H1 (cell line): ENCODE measurements at regions not wholly inside any gene's neighbourhood (a gene's known extent, or its start where the extent isn't known, plus 50 kb on each side); places are given as distances from the start of the nearest gene placed in this dataset.

Experiments used
- CTCF ChIA-PET: fragments of 300-600 bp; sonication (Branson Sonifier 250); formaldehyde crosslinking; loops from one replicate; lab custom pipeline; 2021; ENCODE audit not compliant: partially characterized antibody; lab: Charles Lee
- POLR2A ChIA-PET: fragments of 300-600 bp; sonication (Branson Sonifier 250); formaldehyde crosslinking; loops from one replicate; lab custom pipeline; 2021; ENCODE audit warnings: inconsistent platforms; ENCODE audit not compliant: partially characterized antibody; lab: Charles Lee
- DNase-seq, 2 experiments: peaks; one replicate each; pipeline versions ENCODE4 v3.0.0 to v3.0.0-alpha.2; 2010 to 2022; ENCODE audit warnings: low spot score in 2 of 2, low read depth in 1 of 2, mixed read lengths in 1 of 2
- FAIRE-seq: peaks from 2 replicates; lab custom pipeline; 2011; peaks lifted over from hg19 to GRCh38; lab: Jason Lieb, UNC
- H2AFZ ChIP-seq: 2 replicates; pipeline ENCODE4 v1.8.1; 2012; ENCODE audit warnings: low read length, inconsistent platforms
- H2AK5ac ChIP-seq: 2 replicates; pipeline ENCODE4 v1.6.1; 2013; ENCODE audit warnings: low read depth, low read length
- H2BK120ac ChIP-seq: replicated peaks from 2 replicates; pipeline ENCODE3; 2013; ENCODE audit warnings: low read depth, low read length, inconsistent platforms
- H2BK12ac ChIP-seq: 2 replicates; pipeline ENCODE4 v1.6.1; 2013; ENCODE audit warnings: low read depth, low read length
- H2BK15ac ChIP-seq: 2 replicates; pipeline ENCODE4 v1.6.1; 2013; ENCODE audit warnings: low read length
- H2BK20ac ChIP-seq: 2 replicates; pipeline ENCODE4 v1.6.1; 2013; ENCODE audit warnings: low read length
- H2BK5ac ChIP-seq: 2 replicates; pipeline ENCODE4 v1.6.1; 2013; ENCODE audit warnings: low read depth, low read length
- H3K14ac ChIP-seq: 2 replicates; pipeline ENCODE4 v1.6.1; 2013; ENCODE audit warnings: inconsistent platforms; ENCODE audit not compliant: insufficient read length
- H3K18ac ChIP-seq: 2 replicates; pipeline ENCODE4 v1.6.1; 2013; ENCODE audit warnings: low read length; ENCODE audit errors: extremely low read depth
- H3K23ac ChIP-seq: 2 replicates; pipeline ENCODE4 v1.6.1; 2013; ENCODE audit warnings: inconsistent platforms; ENCODE audit not compliant: insufficient read length
- H3K23me2 ChIP-seq: 2 replicates; pipeline ENCODE4 v1.6.1; 2013; ENCODE audit warnings: low read depth, low read length
- H3K27ac ChIP-seq: 2 replicates; pipeline ENCODE4 v1.6.1; 2011; ENCODE audit warnings: low read depth, low read length, inconsistent platforms
- H3K27me3 ChIP-seq, 4 experiments: replicated peaks in 1 of 4; 1 replicate in 1 of 4; 2 replicates in 3 of 4; pipeline versions ENCODE4 v1.6.1 to v1.8.1; 2011 to 2013; ENCODE audit warnings: low read length in 3 of 4, mild to moderate bottlenecking in 3 of 4, inconsistent platforms in 2 of 4, mixed read lengths in 2 of 4, moderate library complexity in 1 of 4; ENCODE audit not compliant: control insufficient read depth in 3 of 4, insufficient read depth in 3 of 4; ENCODE audit errors: extremely low read depth in 1 of 4
- H3K36me3 ChIP-seq, 4 experiments: 2 replicates each; pipeline versions ENCODE4 v1.6.1 to v1.8.1; 2011 to 2013; ENCODE audit warnings: mild to moderate bottlenecking in 4 of 4, low read length in 3 of 4, moderate library complexity in 2 of 4, control low read depth in 1 of 4, inconsistent platforms in 1 of 4; ENCODE audit not compliant: insufficient read depth in 4 of 4, control insufficient read depth in 2 of 4
- H3K4ac ChIP-seq: replicated peaks from 2 replicates; pipeline ENCODE3; 2013; ENCODE audit warnings: low read length, low read depth, mixed read lengths, inconsistent platforms; ENCODE audit not compliant: insufficient read length
- H3K4me1 ChIP-seq, 4 experiments: replicated peaks in 1 of 4; 1 replicate in 1 of 4; 2 replicates in 3 of 4; pipeline versions ENCODE4 v1.6.1 to v1.8.1; 2011 to 2013; ENCODE audit warnings: low read length in 3 of 4, inconsistent platforms in 2 of 4, mixed read lengths in 1 of 4; ENCODE audit not compliant: insufficient read depth in 4 of 4, control insufficient read depth in 3 of 4
- H3K4me2 ChIP-seq, 2 experiments: 2 replicates each; pipeline versions ENCODE4 v1.6.1 to v1.8.1; 2011 to 2013; ENCODE audit warnings: low read depth in 2 of 2, low read length in 2 of 2, control low read depth in 1 of 2, inconsistent platforms in 1 of 2, mild to moderate bottlenecking in 1 of 2; ENCODE audit not compliant: insufficient read depth in 1 of 2
- H3K4me3 ChIP-seq, 4 experiments: fragments of 200-600, 300-600 bp in 1 of 4; sonication (generic), shearing (Covaris generic), sonication (Bioruptor Twin) in 1 of 4; 2 replicates each; pipeline versions ENCODE4 v1.5.1 to v1.8.1; 2011 to 2016; ENCODE audit warnings: low read length in 4 of 4, low read depth in 3 of 4, control low read depth in 2 of 4, inconsistent platforms in 2 of 4, mild to moderate bottlenecking in 2 of 4, mixed read lengths in 1 of 4, moderate library complexity in 1 of 4; ENCODE audit not compliant: insufficient read depth in 2 of 4; ENCODE audit errors: extremely low read depth in 1 of 4
- H3K56ac ChIP-seq: replicated peaks from 2 replicates; pipeline ENCODE3; 2013; ENCODE audit warnings: low read depth, mild to moderate bottlenecking, mixed read lengths, low read length, inconsistent platforms; ENCODE audit not compliant: insufficient read length
- H3K79me1 ChIP-seq: 2 replicates; pipeline ENCODE4 v1.6.1; 2013; ENCODE audit warnings: low read depth, low read length, control low read depth
- H3K79me2 ChIP-seq, 2 experiments: 2 replicates each; pipeline versions ENCODE4 v1.6.1 to v1.8.1; 2012 to 2013; ENCODE audit warnings: low read length in 2 of 2, mild to moderate bottlenecking in 2 of 2, inconsistent platforms in 1 of 2; ENCODE audit not compliant: insufficient read depth in 2 of 2, control insufficient read depth in 1 of 2
- H3K9ac ChIP-seq, 4 experiments: replicated peaks in 1 of 4; 1 replicate in 1 of 4; 2 replicates in 3 of 4; pipeline versions ENCODE4 v1.6.1 to v1.8.1; 2011 to 2013; ENCODE audit warnings: low read depth in 3 of 4, low read length in 3 of 4, control low read depth in 2 of 4, mild to moderate bottlenecking in 2 of 4, moderate library complexity in 2 of 4, inconsistent platforms in 1 of 4; ENCODE audit errors: extremely low read depth in 1 of 4
- H3K9me3 ChIP-seq, 2 experiments: 2 replicates each; pipeline versions ENCODE4 v1.6.1 to v1.8.1; 2012 to 2013; ENCODE audit warnings: mild to moderate bottlenecking in 2 of 2, moderate library complexity in 2 of 2, control low read depth in 1 of 2, inconsistent platforms in 1 of 2, low read depth in 1 of 2, low read length in 1 of 2, mixed read lengths in 1 of 2; ENCODE audit not compliant: insufficient read depth in 2 of 2
- H4K20me1 ChIP-seq, 2 experiments: replicated peaks in 1 of 2; 2 replicates each; pipeline versions ENCODE3 to v1.8.1; 2011 to 2013; ENCODE audit warnings: inconsistent platforms in 2 of 2, low read length in 2 of 2, mild to moderate bottlenecking in 1 of 2; ENCODE audit not compliant: insufficient read depth in 2 of 2, control insufficient read depth in 1 of 2
- H4K5ac ChIP-seq: 2 replicates; pipeline ENCODE4 v1.6.1; 2013; ENCODE audit warnings: low read length, low read depth, mixed read lengths, inconsistent platforms; ENCODE audit not compliant: insufficient read length
- H4K8ac ChIP-seq: 2 replicates; pipeline ENCODE4 v1.8.0; 2013; ENCODE audit warnings: mild to moderate bottlenecking, moderate library complexity, low read length, inconsistent platforms; ENCODE audit not compliant: insufficient read depth; ENCODE audit errors: extremely low read depth
- H4K91ac ChIP-seq: replicated peaks from 2 replicates; pipeline ENCODE3; 2013; ENCODE audit warnings: low read length, mixed read lengths, inconsistent platforms; ENCODE audit not compliant: insufficient read length
- RXRA ChIP-seq: IDR thresholded peaks from 2 replicates; pipeline ENCODE4 v1.6.1; 2011; ENCODE audit warnings: low read depth, mild to moderate bottlenecking, low read length, moderate library complexity; ENCODE audit not compliant: insufficient read depth
- WGBS, 2 experiments: shearing (Covaris generic) in 1 of 2; methylation state at CpG; one replicate each; pipeline versions ENCODE4 v1.1.6 to v1.1.7; 2013 to 2015; ENCODE audit warnings: low lambda C conversion rate in 2 of 2, mixed read lengths in 2 of 2, inconsistent platforms in 1 of 2, low coverage in 1 of 2, missing lambda C conversion rate in 1 of 2; ENCODE audit not compliant: insufficient replicate concordance in 2 of 2, insufficient coverage in 1 of 2, insufficient read length in 1 of 2; ENCODE audit errors: extremely low coverage in 1 of 2, missing lambda C conversion rate in 1 of 2; 5-methylcytosine and 5-hydroxymethylcytosine counted together

DNA sequence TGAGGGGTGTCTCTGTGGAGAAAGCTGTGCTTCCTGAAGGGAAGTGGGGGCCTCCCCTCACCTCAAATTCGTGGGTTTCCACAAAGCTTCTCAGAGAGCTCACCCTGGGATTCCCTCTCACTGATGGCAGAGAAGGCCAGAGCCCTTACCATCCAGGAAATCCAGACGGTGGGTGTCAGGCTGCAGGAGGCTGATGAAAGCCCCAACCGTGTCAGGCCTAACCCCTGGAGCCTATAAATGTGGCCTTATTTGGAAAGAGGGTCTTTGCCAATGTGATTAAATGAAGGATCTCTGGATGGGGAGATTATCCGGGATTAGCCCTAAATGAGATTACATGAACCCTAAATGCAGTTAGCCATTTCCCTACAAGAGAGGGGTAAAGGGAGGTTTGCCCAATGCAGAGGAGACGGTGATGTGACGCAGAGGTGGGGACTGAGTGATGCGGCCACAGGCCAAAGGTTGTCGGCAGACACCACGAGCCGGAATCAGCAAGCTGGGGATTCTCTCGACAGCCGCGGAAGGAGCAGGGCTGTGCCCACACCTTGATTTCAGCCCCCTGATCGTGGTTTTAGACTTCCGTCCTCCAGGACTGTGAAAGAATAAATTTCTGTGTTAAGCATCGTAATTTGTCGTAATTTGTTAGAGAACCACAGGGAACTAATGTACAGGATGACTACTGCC is 82.6 kb downstream of the TOMM20 start:
- 86% methylated on average over 17 of the region's 17 CpGs; no CpG with 5 or more reads in 1 of the 2 experiments for WGBS, 2 experiments
- no peaks in the 10 kb centered on the region for H3K23me2 ChIP-seq
- DNase-seq = no peak
- FAIRE-seq = no peak
- H3K9me3 ChIP-seq = no peaks in the 10 kb centered on the region
- no peak overlapping the region for H2AFZ ChIP-seq
- no peak for TF ChIP-seq RXRA
- H4K5ac ChIP-seq = no peak overlapping the region
- no peak overlapping the region for H3K18ac ChIP-seq
- no peaks in the 10 kb centered on the region for H3K4me1 ChIP-seq
- POLR2A ChIA-PET = no interaction called here
- H3K79me1 ChIP-seq = no peaks in the 10 kb centered on the region
- no peak overlapping the region for H3K9ac ChIP-seq
- CTCF ChIA-PET = interaction anchor here (1.3 kb wide), 1 partner anchor 11 kb away, joined by 3 read pairs; no protein-coding TSS in a partner anchor
- no peak overlapping the region for H3K56ac ChIP-seq
- no peak overlapping the region for H2BK120ac ChIP-seq
- H3K4ac ChIP-seq = no peak overlapping the region
- no peak overlapping the region for H3K14ac ChIP-seq
- H4K8ac ChIP-seq = no peak overlapping the region
- no peaks in the 10 kb centered on the region for H4K20me1 ChIP-seq
- no peak overlapping the region for H3K23ac ChIP-seq
- no peak overlapping the region for H2BK12ac ChIP-seq
- no peak overlapping the region for H3K27ac ChIP-seq
- H3K4me3 ChIP-seq = no peak overlapping the region
- no peak overlapping the region for H2BK15ac ChIP-seq
- H3K4me2 ChIP-seq = no peak overlapping the region
- H2AK5ac ChIP-seq = no peak overlapping the region
- H2BK20ac ChIP-seq = no peak overlapping the region
- H3K36me3 ChIP-seq = no peaks in the 10 kb centered on the region
- H3K79me2 ChIP-seq = no peaks in the 10 kb centered on the region
- no peaks in the 10 kb centered on the region for H3K27me3 ChIP-seq
- H2BK5ac ChIP-seq = no peak overlapping the region
- no peak overlapping the region for H4K91ac ChIP-seq
